ENCODE measurements at regions not wholly inside any gene's neighbourhood (a gene's known extent, or its start where the extent isn't known, plus 50 kb on each side); places are given as distances from the start of the nearest gene placed in this dataset.
"Not testable (repeated sequence)": the region's sequence is repeated elsewhere in the genome, so short reads cannot be mapped to it uniquely, and the experiment has no call there.

DNA sequence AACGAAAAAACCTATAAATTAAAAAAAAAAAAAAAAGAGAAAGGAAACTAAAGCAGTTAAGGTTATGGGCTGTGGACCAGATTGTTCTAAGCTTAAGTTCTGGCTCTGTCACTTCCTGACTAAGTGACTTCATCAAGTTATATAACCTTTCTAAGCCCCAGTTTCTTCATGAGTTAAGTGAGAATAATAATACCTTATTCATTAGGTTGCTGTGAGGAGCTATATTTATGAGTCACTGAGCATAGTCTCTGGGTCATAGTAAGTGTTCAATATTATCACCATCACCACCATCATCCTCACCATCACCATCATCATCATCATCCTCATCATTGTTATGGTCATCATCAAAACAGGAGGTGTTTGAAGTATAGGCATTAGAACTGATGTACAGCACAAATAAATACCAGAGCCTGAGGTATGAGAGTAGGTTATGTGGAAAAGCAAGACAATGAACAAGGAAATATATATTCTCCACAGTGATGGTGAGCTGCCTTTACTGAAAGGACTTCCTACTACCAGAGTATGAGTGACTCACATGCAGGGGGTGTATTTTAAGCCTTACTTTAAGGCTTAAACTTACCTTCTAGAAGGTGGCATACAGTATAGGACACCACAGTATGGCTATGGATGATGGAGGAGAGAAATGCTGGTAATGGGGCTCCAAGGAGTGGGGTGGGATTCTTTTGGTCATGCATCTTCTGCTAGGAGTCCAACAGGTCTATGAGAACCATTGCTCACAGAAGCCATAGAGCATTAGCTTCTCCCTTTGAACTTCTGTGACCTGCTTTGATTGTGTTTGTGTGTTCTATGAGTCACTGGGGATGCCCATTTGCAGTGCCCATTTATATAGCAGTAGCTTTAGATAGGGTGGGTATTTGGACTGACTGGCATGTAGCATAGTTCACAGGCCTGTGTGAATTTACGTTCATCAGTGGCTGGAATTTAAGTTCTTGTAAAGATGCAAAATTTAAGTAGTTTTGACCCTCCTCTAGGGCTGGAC lies 104.4 kb downstream of the KLF5 start:
- peaks cover 2% of the 10 kb centered on the region for H3K4me1 Mint-ChIP-seq (ENCODE audit: low read depth)
- H3K9me3 Mint-ChIP-seq = peaks cover 13% of the 10 kb centered on the region
- no peaks in the 10 kb centered on the region for H3K27me3 Mint-ChIP-seq (ENCODE audit: low read depth)
- H3K4me3 Mint-ChIP-seq = no peak overlapping the region
- H3K36me3 Mint-ChIP-seq (ENCODE audit: low read depth) = peaks cover 2% of the 10 kb centered on the region
- no peak overlapping the region for H3K27ac Mint-ChIP-seq

DNA sequence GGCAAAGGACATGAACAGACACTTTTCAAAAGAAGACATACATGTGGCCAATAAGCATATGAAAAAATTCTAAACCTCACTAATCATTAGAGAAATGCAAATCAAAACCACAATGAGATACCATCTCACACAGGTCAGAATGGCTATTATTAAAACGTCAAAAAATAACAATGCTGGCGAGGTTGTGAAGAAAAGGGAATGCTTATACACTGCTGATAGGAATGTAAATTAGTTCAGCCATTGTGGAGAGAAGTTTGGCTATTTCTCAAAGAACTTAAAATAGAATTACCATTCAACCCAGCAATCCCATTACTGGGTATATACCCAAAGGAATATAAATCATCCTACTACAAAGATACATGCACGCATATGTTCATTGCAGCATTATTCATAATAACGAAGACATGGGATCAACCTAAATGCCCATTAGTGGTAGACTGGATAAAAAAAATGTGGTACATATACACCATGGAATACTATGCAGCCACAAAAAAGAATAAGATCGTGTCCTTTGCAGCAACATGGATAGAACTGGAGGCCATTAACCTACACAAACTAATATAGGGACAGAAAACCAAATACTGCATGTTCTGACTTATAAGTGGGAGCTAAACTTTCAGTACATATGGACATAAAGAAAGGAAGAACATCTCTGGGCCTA lies 101.7 kb downstream of the KLF5 start:
- H3K9me3 Mint-ChIP-seq = peaks cover 13% of the 10 kb centered on the region
- H3K4me1 Mint-ChIP-seq (ENCODE audit: low read depth); H3K27me3 Mint-ChIP-seq (ENCODE audit: low read depth); H3K27ac Mint-ChIP-seq; H3K4me3 Mint-ChIP-seq; H3K36me3 Mint-ChIP-seq (ENCODE audit: low read depth): not testable (repeated sequence)

DNA sequence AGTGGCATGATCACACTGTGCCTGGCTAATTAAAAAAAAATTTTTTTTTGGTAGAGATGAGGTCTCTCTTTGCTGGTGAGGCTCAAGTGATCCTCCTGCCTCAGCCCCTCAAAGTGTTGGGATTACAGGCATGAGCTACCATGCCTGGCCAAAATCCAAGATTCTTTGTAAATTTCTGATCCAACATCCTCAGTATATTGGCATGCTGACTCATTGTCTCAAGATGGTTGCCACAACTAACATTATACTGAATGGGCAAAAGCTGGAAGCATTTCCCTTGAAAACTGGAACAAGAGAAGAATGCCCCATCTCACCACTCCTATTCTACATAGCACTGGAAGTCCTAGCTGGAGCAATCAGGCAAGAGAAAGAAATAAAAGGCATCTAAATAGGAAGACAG lies 100.0 kb downstream of the KLF5 start:
- H3K27ac Mint-ChIP-seq = no peak overlapping the region
- no peak overlapping the region for H3K4me3 Mint-ChIP-seq
- no peaks in the 10 kb centered on the region for H3K27me3 Mint-ChIP-seq (ENCODE audit: low read depth)
- H3K9me3 Mint-ChIP-seq = peaks cover 13% of the 10 kb centered on the region
- H3K4me1 Mint-ChIP-seq (ENCODE audit: low read depth) = peaks cover 2% of the 10 kb centered on the region
- peaks cover 2% of the 10 kb centered on the region for H3K36me3 Mint-ChIP-seq (ENCODE audit: low read depth)

DNA sequence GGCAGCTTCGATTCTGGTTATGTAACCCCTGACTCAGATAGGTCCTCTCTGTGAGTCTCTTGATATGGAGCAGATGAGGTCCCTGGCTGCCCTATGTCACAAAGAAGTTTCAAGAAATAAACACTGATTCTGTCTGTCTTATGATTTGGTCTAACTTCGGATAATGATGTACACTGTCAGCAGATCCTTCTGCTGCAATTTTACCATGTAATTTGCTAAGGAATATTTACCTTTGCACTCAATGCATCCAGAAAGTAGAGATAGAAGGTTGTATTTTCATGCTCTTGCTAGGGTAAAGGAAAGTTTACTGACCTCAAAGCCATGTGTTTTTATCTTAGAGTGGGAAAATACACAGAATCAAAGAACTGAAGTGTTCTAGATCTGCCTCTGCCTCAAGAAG lies 98.2 kb downstream of the KLF5 start:
- Mint-ChIP-seq H3K4me3 (no peak overlapping the region), H3K4me1 (ENCODE audit: low read depth) (peaks cover 2% of the 10 kb centered on the region), H3K36me3 (ENCODE audit: low read depth) (peaks cover 2% of the 10 kb centered on the region), H3K27me3 (ENCODE audit: low read depth) (no peaks in the 10 kb centered on the region), H3K27ac (no peak overlapping the region), H3K9me3 (peaks cover 13% of the 10 kb centered on the region)

DNA sequence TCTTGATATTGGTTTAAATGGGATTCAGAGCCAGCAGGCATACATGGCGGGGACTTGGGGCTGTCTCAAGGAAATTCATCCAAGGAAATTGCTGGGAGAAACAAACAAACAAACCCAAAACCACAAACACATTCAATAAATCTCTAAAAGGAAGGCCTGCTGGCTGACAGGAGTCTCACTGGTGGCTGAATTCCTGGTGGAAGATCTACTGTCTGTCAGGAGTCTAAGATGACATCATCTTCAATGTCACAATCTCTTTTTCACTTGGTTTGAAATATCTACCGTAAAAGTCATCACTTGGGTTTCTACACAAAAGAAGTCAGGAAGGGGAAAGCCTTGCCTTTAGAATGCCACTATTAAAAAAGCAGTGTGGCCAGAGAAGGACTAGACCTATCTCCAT lies 87.9 kb downstream of the KLF5 start:
- Mint-ChIP-seq H3K36me3 (ENCODE audit: low read depth) (no peaks in the 10 kb centered on the region), H3K27ac (no peak overlapping the region), H3K27me3 (ENCODE audit: low read depth) (no peaks in the 10 kb centered on the region), H3K4me3 (no peak overlapping the region), H3K9me3 (peaks cover 5% of the 10 kb centered on the region), H3K4me1 (ENCODE audit: low read depth) (no peaks in the 10 kb centered on the region)

DNA sequence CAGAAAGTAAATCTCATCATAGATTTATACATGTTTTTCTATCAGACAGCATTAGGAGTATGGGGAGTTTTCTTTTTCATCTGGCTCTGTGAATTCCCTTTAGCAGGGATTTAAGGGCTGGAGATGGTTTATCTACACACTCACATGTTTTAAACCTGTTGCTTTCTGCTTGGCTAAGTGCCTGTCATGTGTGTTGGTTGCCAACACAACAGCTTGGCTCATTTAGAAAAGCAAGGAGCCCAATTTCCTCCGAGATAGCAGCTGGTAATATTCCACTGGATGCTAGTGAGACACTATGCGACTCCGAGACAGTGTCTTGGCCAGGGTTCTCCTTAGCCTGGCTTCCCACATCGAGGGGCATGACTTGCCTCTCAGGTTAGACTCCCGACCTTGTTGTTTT lies 83.3 kb downstream of the KLF5 start:
- no peak overlapping the region for H3K4me3 Mint-ChIP-seq
- peaks cover 5% of the 10 kb centered on the region for H3K9me3 Mint-ChIP-seq
- H3K36me3 Mint-ChIP-seq (ENCODE audit: low read depth) = no peaks in the 10 kb centered on the region
- H3K27ac Mint-ChIP-seq = no peak overlapping the region
- H3K27me3 Mint-ChIP-seq (ENCODE audit: low read depth) = no peaks in the 10 kb centered on the region
- no peaks in the 10 kb centered on the region for H3K4me1 Mint-ChIP-seq (ENCODE audit: low read depth)

DNA sequence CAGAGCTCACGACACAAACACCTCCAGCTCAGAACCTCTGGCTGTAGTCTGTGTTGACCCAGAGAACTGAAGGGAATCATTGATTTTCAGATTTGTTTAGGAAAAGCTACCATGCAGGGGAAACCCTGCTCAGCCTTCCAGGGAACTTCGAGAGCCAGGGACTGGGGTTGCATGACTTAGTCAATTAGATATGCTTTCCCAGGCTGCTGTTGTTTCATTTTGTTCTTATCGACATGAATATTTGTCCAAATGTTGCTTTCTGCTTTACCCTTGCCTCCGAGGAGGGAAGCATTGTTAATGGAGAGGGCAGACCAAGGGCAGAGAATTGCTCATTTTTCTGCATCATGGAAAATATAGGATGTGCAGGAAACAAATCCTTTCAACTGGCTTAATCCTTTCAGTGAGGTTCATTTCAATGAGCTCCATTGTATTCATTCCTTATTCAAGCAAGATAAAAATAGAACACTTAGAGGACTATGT lies 82.5 kb downstream of the KLF5 start:
- no peak overlapping the region for H3K27ac Mint-ChIP-seq
- no peak overlapping the region for H3K4me3 Mint-ChIP-seq
- H3K27me3 Mint-ChIP-seq (ENCODE audit: low read depth) = no peaks in the 10 kb centered on the region
- no peaks in the 10 kb centered on the region for H3K36me3 Mint-ChIP-seq (ENCODE audit: low read depth)
- H3K4me1 Mint-ChIP-seq (ENCODE audit: low read depth) = no peaks in the 10 kb centered on the region
- peaks cover 4% of the 10 kb centered on the region for H3K9me3 Mint-ChIP-seq

DNA sequence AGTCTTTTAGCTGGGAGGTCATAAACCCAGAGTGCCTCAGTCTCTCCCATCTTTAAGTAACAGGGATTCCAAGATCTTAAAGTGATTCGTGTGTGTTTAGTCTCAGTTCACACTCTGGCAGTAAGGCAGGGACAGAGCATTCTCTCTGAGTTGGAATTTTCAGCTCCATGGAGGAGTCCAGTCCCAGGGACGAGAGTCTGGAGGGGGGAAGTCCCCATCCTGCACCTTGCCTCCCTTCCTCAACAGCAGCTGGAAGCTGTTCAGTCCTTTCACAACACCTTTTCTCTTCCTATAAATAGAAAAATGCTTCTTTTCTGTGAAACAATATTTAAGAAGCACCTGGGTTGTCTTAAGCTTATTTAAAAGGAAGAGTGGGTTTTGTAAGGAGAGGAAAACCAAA lies 82.0 kb downstream of the KLF5 start:
- no peaks in the 10 kb centered on the region for H3K36me3 Mint-ChIP-seq (ENCODE audit: low read depth)
- H3K9me3 Mint-ChIP-seq = no peaks in the 10 kb centered on the region
- H3K27me3 Mint-ChIP-seq (ENCODE audit: low read depth) = no peaks in the 10 kb centered on the region
- H3K4me1 Mint-ChIP-seq (ENCODE audit: low read depth) = no peaks in the 10 kb centered on the region
- H3K4me3 Mint-ChIP-seq = no peak overlapping the region
- H3K27ac Mint-ChIP-seq = no peak overlapping the region

DNA sequence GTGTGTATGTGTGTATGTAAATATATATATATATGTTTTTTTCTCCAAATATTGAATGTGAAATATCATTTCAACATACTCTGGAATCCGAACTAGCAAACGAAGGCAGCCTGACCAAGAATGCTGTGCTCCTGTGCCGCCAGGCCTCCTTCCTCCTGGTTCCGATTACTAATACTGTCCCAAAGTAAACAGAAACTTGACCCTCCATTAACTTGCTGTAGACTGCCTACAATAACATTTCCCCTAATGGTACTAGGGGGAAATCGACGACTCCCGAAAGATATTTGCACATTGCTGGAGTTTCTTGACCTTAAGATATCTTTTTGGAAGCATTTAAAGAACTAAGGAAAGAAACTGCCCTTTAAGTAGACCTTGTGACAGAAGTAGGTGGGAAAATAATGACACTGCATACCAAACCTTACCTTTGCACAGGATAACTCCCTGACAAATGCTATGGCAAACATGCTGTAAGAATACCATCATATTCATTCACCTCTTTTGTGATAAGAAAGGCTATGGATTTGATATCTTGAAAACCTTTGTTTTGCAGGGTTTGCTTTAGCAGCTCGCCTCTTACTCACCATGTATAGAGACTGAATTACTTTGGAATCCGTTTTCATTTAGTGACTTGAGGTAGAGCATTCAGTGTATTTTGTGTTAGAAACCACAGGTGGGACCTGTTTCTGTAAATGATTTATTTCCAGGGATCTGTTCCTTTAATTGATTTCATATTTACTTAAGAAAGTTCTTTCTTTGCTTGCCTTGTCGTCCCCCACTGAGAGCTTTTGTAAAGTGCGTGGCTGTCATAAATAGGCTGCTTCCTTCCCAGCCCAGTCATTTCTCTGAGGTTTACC lies 80.1 kb downstream of the KLF5 start:
- H3K27me3 Mint-ChIP-seq (ENCODE audit: low read depth) = no peaks in the 10 kb centered on the region
- H3K9me3 Mint-ChIP-seq = no peaks in the 10 kb centered on the region
- H3K27ac Mint-ChIP-seq = no peak overlapping the region
- no peaks in the 10 kb centered on the region for H3K36me3 Mint-ChIP-seq (ENCODE audit: low read depth)
- H3K4me3 Mint-ChIP-seq = no peak overlapping the region
- no peaks in the 10 kb centered on the region for H3K4me1 Mint-ChIP-seq (ENCODE audit: low read depth)

DNA sequence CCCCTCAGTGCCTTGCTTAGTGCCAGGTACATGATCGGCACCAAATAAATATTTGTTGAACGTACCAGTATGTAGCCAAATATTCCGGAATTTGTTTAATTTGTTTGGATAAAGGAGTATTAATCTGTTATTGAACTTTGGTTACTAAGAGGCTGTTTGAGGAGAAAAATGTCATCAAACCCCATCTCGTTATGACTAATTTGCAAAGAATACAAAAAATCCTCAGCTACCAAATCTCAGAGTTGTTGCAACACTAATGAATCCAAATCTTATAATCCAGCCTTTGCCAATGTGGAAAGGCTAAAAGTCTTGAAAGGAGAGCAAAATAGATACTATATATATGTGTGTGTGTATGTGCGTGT lies 79.5 kb downstream of the KLF5 start:
- no peaks in the 10 kb centered on the region for H3K36me3 Mint-ChIP-seq (ENCODE audit: low read depth)
- no peaks in the 10 kb centered on the region for H3K27me3 Mint-ChIP-seq (ENCODE audit: low read depth)
- H3K4me1 Mint-ChIP-seq (ENCODE audit: low read depth) = no peaks in the 10 kb centered on the region
- H3K4me3 Mint-ChIP-seq = no peak overlapping the region
- H3K9me3 Mint-ChIP-seq = no peaks in the 10 kb centered on the region
- no peak overlapping the region for H3K27ac Mint-ChIP-seq

DNA sequence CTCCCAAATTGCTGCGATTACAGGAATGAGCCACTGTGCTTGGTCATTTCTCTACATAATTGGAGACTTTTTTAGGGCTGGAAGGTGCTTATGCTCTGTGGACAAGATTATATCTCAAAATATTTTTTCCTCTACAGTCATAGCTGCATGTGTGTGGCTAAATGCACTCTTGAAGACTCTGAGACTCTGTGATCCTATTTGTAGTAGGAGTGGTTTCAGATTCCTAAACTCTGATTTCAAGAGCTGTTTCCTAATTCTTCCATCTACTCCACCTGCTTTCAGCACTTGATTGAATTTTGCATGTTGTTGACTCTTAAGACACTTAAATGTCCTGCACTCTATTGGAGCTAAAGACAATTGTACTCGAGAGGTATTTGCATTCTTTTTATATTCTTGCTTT lies 78.0 kb downstream of the KLF5 start:
- Mint-ChIP-seq H3K4me3 (no peak overlapping the region), H3K36me3 (ENCODE audit: low read depth) (no peaks in the 10 kb centered on the region), H3K27ac (no peak overlapping the region), H3K27me3 (ENCODE audit: low read depth) (no peaks in the 10 kb centered on the region), H3K4me1 (ENCODE audit: low read depth) (no peaks in the 10 kb centered on the region), H3K9me3 (no peaks in the 10 kb centered on the region)

DNA sequence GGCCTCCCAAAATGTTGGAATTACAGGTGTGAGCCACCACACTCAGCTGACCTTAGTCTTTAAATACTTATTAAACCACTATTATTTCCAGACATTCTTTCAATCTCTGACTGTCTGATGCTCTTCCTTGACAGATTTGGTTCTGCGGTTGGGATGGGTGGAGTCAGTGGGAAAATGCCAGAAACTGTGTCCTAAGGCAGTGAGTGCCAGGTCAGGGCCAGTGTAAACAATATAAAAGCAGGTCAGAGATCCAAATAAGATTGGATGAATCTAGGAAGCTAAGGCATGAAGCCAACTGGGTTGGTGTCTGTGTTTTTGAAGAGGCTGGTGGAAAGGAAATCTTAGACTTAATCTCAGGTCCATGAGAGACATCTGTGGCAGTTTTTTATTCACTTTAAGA lies 74.7 kb downstream of the KLF5 start:
- no peaks in the 10 kb centered on the region for H3K4me1 Mint-ChIP-seq (ENCODE audit: low read depth)
- no peak overlapping the region for H3K27ac Mint-ChIP-seq
- no peaks in the 10 kb centered on the region for H3K9me3 Mint-ChIP-seq
- H3K27me3 Mint-ChIP-seq (ENCODE audit: low read depth) = no peaks in the 10 kb centered on the region
- H3K36me3 Mint-ChIP-seq (ENCODE audit: low read depth) = no peaks in the 10 kb centered on the region
- H3K4me3 Mint-ChIP-seq = no peak overlapping the region

DNA sequence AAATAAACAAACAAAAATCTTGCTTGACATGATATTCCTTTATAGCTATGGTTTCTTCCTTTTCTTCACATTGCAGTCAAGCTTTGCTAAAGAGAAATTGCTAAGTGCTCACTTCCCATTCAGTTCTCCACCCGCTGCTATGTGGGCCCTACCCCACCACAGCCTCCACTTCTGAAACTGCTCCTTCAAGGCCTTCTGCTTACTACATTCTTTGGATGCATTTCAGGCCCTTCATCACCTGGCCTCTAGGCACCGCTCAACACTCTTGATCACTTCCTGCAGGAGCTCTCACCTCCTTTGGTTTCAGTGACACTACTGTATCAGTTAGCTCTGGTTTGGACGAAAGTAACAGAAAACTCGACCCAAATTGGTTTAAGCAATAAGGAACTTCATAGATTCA lies 72.4 kb downstream of the KLF5 start:
- Mint-ChIP-seq H3K4me1 (ENCODE audit: low read depth) (no peaks in the 10 kb centered on the region), H3K27me3 (ENCODE audit: low read depth) (no peaks in the 10 kb centered on the region), H3K27ac (no peak overlapping the region), H3K9me3 (no peaks in the 10 kb centered on the region), H3K36me3 (ENCODE audit: low read depth) (no peaks in the 10 kb centered on the region), H3K4me3 (no peak overlapping the region)

DNA sequence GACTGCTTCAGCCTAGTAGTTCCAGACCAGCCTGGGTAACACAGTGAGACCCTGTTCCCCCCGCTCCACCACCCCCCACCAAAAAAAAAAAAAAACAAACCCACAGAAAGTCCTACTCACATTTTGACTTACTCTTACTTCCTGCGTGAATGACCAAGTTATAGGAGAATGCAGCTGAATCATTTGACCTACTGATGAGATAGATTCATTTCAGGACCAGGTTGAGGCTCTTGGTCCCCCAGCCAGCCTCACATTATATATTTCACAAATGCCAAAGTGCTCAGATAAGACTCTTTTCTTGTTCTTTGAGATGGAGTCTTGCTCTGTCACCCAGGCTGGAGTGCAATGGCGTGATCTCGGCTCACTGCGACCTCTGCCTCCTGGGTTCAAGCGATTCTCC lies 70.2 kb downstream of the KLF5 start:
- Mint-ChIP-seq H3K27ac (no peak overlapping the region), H3K9me3 (no peaks in the 10 kb centered on the region), H3K36me3 (ENCODE audit: low read depth) (no peaks in the 10 kb centered on the region), H3K4me3 (no peak overlapping the region), H3K4me1 (ENCODE audit: low read depth) (no peaks in the 10 kb centered on the region), H3K27me3 (ENCODE audit: low read depth) (no peaks in the 10 kb centered on the region)

All from T-helper 1 cell treated with Interleukin-12 subunit alpha and Interleukin-12 subunit beta and Interleukin-4 antibody, amounts not matched to agents 30 μg/mL and 1 μg/mL, for 36 hours (primary cell).